GM21390 (cell line): ENCODE measurements at regions not wholly inside any gene's neighbourhood (a gene's known extent, or its start where the extent isn't known, plus 50 kb on each side); places are given as distances from the start of the nearest gene placed in this dataset.

ENCODE experiments used
- ATAC-seq: cut with Tn5 transposase; IDR thresholded peaks from one replicate; pipeline ENCODE4 v1.9.1; 2021; ENCODE audit not compliant: unreplicated experiment

DNA sequence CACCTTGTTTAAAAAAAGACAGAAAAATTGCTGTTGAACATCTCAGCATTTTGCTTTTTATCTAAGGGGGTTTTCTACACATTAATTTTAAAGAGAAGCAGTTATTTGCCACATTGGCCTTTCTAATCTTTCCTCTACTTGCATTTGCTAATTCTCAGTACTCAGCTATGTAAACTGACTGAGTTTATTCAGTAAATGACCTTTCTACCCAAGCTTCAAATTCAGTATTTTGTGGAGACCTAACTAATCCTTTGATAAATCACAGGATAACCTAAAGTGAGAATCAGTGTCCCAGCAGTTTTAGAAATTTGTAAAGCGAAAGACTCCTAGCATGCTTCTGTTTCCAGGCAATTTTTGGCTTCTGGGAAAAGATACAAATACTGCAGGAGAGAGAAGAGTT lies 288.4 kb downstream of the ASXL3 start:
- ATAC-seq: no peak

GRCh38 chr18:33863912-33864311 lies 285.9 kb downstream of the ASXL3 start:
- no peak for ATAC-seq

DNA sequence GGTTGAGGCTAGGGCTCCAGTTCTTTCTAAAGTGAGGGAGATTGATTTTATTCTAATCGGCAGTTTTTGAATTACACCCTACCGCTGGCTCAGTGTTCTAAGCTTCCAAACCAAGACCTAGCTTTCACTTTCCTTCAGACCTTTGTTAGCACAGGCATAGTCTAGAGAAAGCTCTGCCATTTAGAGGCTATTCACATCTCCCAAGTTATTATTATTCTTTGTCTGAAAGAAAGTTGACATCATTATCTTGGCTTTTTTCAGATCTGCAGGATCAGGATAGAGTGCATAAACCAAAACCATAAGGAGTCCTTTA lies 276.8 kb downstream of the ASXL3 start:
- ATAC-seq: no peak

DNA sequence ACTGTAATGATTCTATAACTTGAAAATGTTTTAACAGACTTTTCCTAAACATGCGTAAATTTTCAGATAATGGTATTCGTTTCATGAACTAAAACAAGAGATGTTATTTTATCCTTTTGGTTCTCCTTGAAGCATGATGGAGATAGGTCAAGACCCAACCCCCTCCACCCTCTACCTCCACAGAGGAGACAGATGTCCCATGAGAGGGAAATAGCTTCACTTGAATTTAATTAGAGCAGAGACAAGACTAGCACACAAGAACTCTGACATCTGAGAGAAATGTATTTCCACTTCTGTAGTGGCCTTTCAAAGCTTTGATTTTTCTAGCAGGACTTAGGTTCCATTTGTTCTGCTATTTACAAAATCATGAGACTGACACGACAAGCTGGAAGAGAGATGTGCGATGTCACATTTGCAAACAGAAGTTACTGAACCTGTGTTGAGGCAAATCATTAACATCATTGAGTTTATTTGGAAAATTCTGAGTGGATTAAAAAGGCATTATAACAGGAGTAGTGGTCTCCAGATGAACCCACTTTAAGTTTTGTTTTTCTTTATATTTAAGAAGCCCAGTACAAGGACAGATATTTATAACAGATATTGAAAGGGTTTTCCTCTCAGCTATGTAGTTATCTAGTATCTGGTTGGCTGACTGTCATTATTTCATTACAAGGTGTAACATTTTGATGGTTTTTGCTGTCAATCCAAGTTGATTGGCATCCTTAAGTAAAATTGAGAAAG lies 276.2 kb downstream of the ASXL3 start:
- ATAC-seq: no peak

DNA sequence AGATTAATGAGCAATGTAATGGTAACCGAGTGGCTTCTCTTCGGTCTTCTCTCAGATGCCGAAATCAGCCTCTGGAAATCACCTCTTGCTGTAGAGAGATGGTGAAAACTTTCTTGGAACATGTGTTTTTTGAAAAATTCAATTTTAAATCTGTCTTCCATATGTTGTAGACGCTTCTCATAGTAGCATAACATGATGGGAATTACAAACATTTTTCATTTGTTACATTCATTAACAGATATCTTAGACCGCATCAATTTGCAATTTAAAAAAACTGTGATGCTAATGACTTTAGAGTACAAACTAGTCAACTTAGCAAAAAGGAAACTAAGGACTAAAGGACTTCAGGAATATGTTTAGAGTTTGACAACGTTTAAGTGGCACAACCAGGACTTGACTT lies 275.2 kb downstream of the ASXL3 start:
- no peak for ATAC-seq

DNA sequence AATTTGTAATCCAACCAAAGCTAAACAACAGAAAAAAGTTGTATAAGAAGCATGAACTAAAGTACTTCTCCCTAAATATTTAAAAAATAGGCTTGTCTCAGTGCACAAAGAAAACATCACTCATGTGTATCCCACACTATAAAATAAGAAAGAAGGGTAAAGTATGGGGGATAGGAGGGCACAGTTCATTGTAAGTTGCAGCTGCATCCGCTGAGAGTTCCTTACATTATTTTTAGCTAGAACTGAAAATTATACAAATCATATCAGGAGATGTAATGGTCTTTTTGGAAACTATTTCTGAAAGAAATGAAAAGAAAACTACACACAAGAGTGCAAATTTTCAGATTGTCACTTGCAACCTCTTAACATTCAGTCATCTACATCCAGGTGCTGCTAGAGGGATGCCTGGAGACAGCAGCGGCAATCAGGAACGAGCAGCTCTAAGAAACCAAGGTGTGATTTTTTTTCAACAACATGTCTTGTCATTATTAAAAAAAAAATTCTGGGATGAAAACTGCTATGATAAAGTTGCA lies 273.6 kb downstream of the ASXL3 start:
- ATAC-seq: no peak

DNA sequence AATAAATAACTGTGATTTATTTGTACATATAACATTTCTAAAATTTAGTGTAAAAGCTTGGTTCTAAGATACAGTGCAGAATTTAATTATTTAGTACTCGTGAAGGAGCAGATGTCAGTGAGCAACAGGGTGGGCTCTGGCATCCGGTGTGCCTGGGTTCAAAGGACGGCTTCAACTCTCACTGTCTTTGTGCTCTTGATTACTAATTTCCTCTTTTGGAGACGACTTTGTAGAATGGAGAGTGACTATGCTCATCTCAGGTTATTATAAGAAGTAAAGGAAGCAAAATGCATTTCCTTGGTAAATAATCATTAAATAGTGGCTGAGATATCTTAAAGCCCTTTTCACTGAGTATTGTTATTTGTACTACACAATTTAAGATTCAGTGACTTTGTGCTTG lies 271.7 kb downstream of the ASXL3 start:
- no peak for ATAC-seq

GRCh38 chr18:33844232-33844631 lies 266.2 kb downstream of the ASXL3 start:
- no peak for ATAC-seq

GRCh38 chr18:33841221-33841967 lies 263.4 kb downstream of the ASXL3 start:
- ATAC-seq: no peak

- ATAC-seq: no peak
Observed at GRCh38 chr18:33840212-33840593, 262.2 kb downstream of the ASXL3 start.

DNA sequence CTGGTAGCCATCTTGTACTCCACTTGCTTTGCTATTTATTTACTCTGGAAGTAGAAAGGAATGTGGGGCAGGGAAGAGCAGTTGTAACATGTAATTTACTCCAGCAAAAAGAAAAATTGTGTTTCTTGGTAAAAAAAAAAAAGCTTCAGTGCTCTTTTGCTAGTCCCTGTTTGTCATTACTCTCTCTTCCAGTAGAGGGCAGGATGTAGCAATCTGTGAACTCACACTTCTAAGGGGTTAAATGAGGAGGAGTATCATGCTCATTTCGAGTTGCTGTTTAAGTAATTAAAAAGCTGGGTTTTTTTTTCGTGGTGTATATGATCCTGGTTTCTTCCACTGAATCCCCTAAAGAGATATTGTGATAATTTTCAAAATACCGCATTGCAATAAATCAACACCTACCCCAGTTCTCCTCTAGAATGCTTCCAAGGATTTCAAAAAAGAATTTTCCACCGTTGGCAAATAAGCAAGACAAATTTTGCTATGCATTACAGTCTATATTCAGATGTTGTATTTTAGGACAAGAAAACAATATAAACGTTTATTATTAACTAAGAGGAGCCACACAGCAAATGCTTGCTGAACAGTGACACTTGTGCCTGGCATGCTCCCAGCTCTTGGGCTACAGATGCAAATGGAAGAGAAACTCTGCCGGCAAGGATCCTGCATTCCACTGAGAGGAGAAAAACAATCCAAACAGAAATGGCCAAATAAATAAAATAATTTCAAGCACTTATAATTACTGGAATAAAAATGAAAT lies 261.6 kb downstream of the ASXL3 start:
- ATAC-seq: peak; percentile 74

DNA sequence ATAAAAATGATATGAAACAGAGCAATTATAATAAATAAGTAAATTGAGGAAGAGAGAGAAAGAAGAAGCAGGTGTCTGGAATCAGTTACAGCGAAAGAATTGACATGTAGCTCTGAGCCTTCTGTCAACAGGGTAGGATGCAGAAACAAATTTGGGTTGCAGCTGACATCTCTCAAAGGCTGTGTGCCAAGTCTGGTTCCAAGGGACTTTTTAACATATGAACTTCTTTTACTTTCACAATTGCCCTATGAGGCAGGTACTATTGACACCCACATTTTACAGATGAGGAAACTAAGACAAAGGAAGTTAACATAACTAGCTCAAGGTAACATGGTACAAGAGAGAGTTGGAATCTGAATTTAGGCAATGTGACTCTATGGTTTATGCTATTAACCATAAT lies 260.0 kb downstream of the ASXL3 start:
- no peak for ATAC-seq

GRCh38 chr18:33837191-33837590 lies 259.2 kb downstream of the ASXL3 start:
- no peak for ATAC-seq

GRCh38 chr18:33836564-33836963 lies 258.5 kb downstream of the ASXL3 start:
- no peak for ATAC-seq

DNA sequence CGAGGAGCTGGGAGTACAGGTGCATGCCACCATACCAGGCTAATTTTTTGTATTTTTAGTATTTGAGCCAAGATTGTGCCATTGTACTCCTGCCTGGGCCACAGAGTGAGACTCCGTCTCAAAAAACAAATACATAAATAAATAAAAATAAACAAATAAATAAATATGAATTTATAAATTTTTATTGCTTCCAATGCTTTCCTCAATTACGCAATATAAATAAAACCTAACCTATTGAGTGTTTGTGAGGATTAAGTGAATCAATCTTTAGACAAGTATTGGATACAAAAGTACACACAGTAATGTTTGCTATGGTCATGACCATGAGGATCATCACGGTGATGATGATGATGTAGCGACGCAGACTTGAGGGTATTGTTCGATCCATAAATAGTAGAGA lies 257.4 kb downstream of the ASXL3 start:
- ATAC-seq: no peak

- no peak for ATAC-seq
Observed at GRCh38 chr18:33833842-33834241, 255.8 kb downstream of the ASXL3 start.

GRCh38 chr18:33831424-33831823 lies 253.4 kb downstream of the ASXL3 start:
- no peak for ATAC-seq

- ATAC-seq: no peak
Observed at GRCh38 chr18:33830213-33830612, 252.2 kb downstream of the ASXL3 start.

DNA sequence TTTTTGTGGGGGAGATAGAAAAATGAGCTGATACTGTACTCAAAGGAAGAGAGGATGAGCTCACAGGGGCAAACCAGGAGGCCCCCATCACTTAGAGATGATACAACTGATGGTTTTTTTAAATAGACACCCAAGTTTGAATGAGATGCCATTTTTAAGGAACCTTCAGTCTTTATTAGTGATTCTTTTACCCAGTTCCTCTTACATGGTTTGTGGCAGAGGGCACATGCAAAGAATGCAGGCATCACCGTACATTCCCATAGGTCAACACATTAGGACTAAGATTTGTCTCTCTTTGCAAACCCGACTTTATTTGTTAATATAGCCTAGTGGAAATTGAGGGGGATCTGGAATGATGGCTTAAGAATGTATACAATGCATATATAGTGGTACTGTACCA lies 250.9 kb downstream of the ASXL3 start:
- ATAC-seq: no peak

- ATAC-seq: no peak
Observed at GRCh38 chr18:33826151-33826550, 248.1 kb downstream of the ASXL3 start.

DNA sequence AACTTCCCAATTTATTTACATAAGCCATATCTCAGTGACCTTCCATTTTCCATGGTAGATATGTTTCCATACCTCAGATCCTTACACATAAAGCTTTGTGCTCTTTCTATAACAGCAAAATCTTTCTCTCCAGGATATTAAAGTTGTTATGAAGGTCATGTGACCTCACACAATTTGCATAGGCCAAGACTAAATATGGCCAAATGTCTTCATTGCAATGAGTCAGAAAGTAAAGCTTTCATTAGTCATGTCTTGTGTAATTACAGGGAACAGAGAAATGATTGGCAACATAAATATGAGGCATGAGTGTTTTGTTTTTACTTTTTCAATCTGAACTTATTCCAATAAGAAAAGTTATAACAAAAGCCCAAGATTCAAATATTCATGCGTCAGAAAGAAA lies 243.5 kb downstream of the ASXL3 start:
- ATAC-seq: no peak
